H1 (cell line): ENCODE measurements at regions not wholly inside any gene's neighbourhood (a gene's known extent, or its start where the extent isn't known, plus 50 kb on each side); places are given as distances from the start of the nearest gene placed in this dataset.
"Not testable (repeated sequence)": the region's sequence is repeated elsewhere in the genome, so short reads cannot be mapped to it uniquely, and the experiment has no call there.

Experiments
- CTCF ChIA-PET: fragments of 300-600 bp; sonication (Branson Sonifier 250); formaldehyde crosslinking; loops from one replicate; lab custom pipeline; 2021; ENCODE audit not compliant: partially characterized antibody; lab: Charles Lee
- POLR2A ChIA-PET: fragments of 300-600 bp; sonication (Branson Sonifier 250); formaldehyde crosslinking; loops from one replicate; lab custom pipeline; 2021; ENCODE audit warnings: inconsistent platforms; ENCODE audit not compliant: partially characterized antibody; lab: Charles Lee
- DNase-seq, 2 experiments: peaks; one replicate each; pipeline versions ENCODE4 v3.0.0 to v3.0.0-alpha.2; 2010 to 2022; ENCODE audit warnings: low spot score in 2 of 2, low read depth in 1 of 2, mixed read lengths in 1 of 2
- FAIRE-seq: peaks from 2 replicates; lab custom pipeline; 2011; peaks lifted over from hg19 to GRCh38; lab: Jason Lieb, UNC
- H2AFZ ChIP-seq: 2 replicates; pipeline ENCODE4 v1.8.1; 2012; ENCODE audit warnings: low read length, inconsistent platforms
- H2AK5ac ChIP-seq: 2 replicates; pipeline ENCODE4 v1.6.1; 2013; ENCODE audit warnings: low read depth, low read length
- H2BK120ac ChIP-seq: replicated peaks from 2 replicates; pipeline ENCODE3; 2013; ENCODE audit warnings: low read depth, low read length, inconsistent platforms
- H2BK12ac ChIP-seq: 2 replicates; pipeline ENCODE4 v1.6.1; 2013; ENCODE audit warnings: low read depth, low read length
- H2BK15ac ChIP-seq: 2 replicates; pipeline ENCODE4 v1.6.1; 2013; ENCODE audit warnings: low read length
- H2BK20ac ChIP-seq: 2 replicates; pipeline ENCODE4 v1.6.1; 2013; ENCODE audit warnings: low read length
- H2BK5ac ChIP-seq: 2 replicates; pipeline ENCODE4 v1.6.1; 2013; ENCODE audit warnings: low read depth, low read length
- H3K14ac ChIP-seq: 2 replicates; pipeline ENCODE4 v1.6.1; 2013; ENCODE audit warnings: inconsistent platforms; ENCODE audit not compliant: insufficient read length
- H3K18ac ChIP-seq: 2 replicates; pipeline ENCODE4 v1.6.1; 2013; ENCODE audit warnings: low read length; ENCODE audit errors: extremely low read depth
- H3K23ac ChIP-seq: 2 replicates; pipeline ENCODE4 v1.6.1; 2013; ENCODE audit warnings: inconsistent platforms; ENCODE audit not compliant: insufficient read length
- H3K23me2 ChIP-seq: 2 replicates; pipeline ENCODE4 v1.6.1; 2013; ENCODE audit warnings: low read depth, low read length
- H3K27ac ChIP-seq: 2 replicates; pipeline ENCODE4 v1.6.1; 2011; ENCODE audit warnings: low read depth, low read length, inconsistent platforms
- H3K27me3 ChIP-seq, 4 experiments: replicated peaks in 1 of 4; 1 replicate in 1 of 4; 2 replicates in 3 of 4; pipeline versions ENCODE4 v1.6.1 to v1.8.1; 2011 to 2013; ENCODE audit warnings: low read length in 3 of 4, mild to moderate bottlenecking in 3 of 4, inconsistent platforms in 2 of 4, mixed read lengths in 2 of 4, moderate library complexity in 1 of 4; ENCODE audit not compliant: control insufficient read depth in 3 of 4, insufficient read depth in 3 of 4; ENCODE audit errors: extremely low read depth in 1 of 4
- H3K36me3 ChIP-seq, 4 experiments: 2 replicates each; pipeline versions ENCODE4 v1.6.1 to v1.8.1; 2011 to 2013; ENCODE audit warnings: mild to moderate bottlenecking in 4 of 4, low read length in 3 of 4, moderate library complexity in 2 of 4, control low read depth in 1 of 4, inconsistent platforms in 1 of 4; ENCODE audit not compliant: insufficient read depth in 4 of 4, control insufficient read depth in 2 of 4
- H3K4ac ChIP-seq: replicated peaks from 2 replicates; pipeline ENCODE3; 2013; ENCODE audit warnings: low read length, low read depth, mixed read lengths, inconsistent platforms; ENCODE audit not compliant: insufficient read length
- H3K4me1 ChIP-seq, 4 experiments: replicated peaks in 1 of 4; 1 replicate in 1 of 4; 2 replicates in 3 of 4; pipeline versions ENCODE4 v1.6.1 to v1.8.1; 2011 to 2013; ENCODE audit warnings: low read length in 3 of 4, inconsistent platforms in 2 of 4, mixed read lengths in 1 of 4; ENCODE audit not compliant: insufficient read depth in 4 of 4, control insufficient read depth in 3 of 4
- H3K4me2 ChIP-seq, 2 experiments: 2 replicates each; pipeline versions ENCODE4 v1.6.1 to v1.8.1; 2011 to 2013; ENCODE audit warnings: low read depth in 2 of 2, low read length in 2 of 2, control low read depth in 1 of 2, inconsistent platforms in 1 of 2, mild to moderate bottlenecking in 1 of 2; ENCODE audit not compliant: insufficient read depth in 1 of 2
- H3K4me3 ChIP-seq, 4 experiments: fragments of 200-600, 300-600 bp in 1 of 4; sonication (generic), shearing (Covaris generic), sonication (Bioruptor Twin) in 1 of 4; 2 replicates each; pipeline versions ENCODE4 v1.5.1 to v1.8.1; 2011 to 2016; ENCODE audit warnings: low read length in 4 of 4, low read depth in 3 of 4, control low read depth in 2 of 4, inconsistent platforms in 2 of 4, mild to moderate bottlenecking in 2 of 4, mixed read lengths in 1 of 4, moderate library complexity in 1 of 4; ENCODE audit not compliant: insufficient read depth in 2 of 4; ENCODE audit errors: extremely low read depth in 1 of 4
- H3K56ac ChIP-seq: replicated peaks from 2 replicates; pipeline ENCODE3; 2013; ENCODE audit warnings: low read depth, mild to moderate bottlenecking, mixed read lengths, low read length, inconsistent platforms; ENCODE audit not compliant: insufficient read length
- H3K79me1 ChIP-seq: 2 replicates; pipeline ENCODE4 v1.6.1; 2013; ENCODE audit warnings: low read depth, low read length, control low read depth
- H3K79me2 ChIP-seq, 2 experiments: 2 replicates each; pipeline versions ENCODE4 v1.6.1 to v1.8.1; 2012 to 2013; ENCODE audit warnings: low read length in 2 of 2, mild to moderate bottlenecking in 2 of 2, inconsistent platforms in 1 of 2; ENCODE audit not compliant: insufficient read depth in 2 of 2, control insufficient read depth in 1 of 2
- H3K9ac ChIP-seq, 4 experiments: replicated peaks in 1 of 4; 1 replicate in 1 of 4; 2 replicates in 3 of 4; pipeline versions ENCODE4 v1.6.1 to v1.8.1; 2011 to 2013; ENCODE audit warnings: low read depth in 3 of 4, low read length in 3 of 4, control low read depth in 2 of 4, mild to moderate bottlenecking in 2 of 4, moderate library complexity in 2 of 4, inconsistent platforms in 1 of 4; ENCODE audit errors: extremely low read depth in 1 of 4
- H3K9me3 ChIP-seq, 2 experiments: 2 replicates each; pipeline versions ENCODE4 v1.6.1 to v1.8.1; 2012 to 2013; ENCODE audit warnings: mild to moderate bottlenecking in 2 of 2, moderate library complexity in 2 of 2, control low read depth in 1 of 2, inconsistent platforms in 1 of 2, low read depth in 1 of 2, low read length in 1 of 2, mixed read lengths in 1 of 2; ENCODE audit not compliant: insufficient read depth in 2 of 2
- H4K20me1 ChIP-seq, 2 experiments: replicated peaks in 1 of 2; 2 replicates each; pipeline versions ENCODE3 to v1.8.1; 2011 to 2013; ENCODE audit warnings: inconsistent platforms in 2 of 2, low read length in 2 of 2, mild to moderate bottlenecking in 1 of 2; ENCODE audit not compliant: insufficient read depth in 2 of 2, control insufficient read depth in 1 of 2
- H4K5ac ChIP-seq: 2 replicates; pipeline ENCODE4 v1.6.1; 2013; ENCODE audit warnings: low read length, low read depth, mixed read lengths, inconsistent platforms; ENCODE audit not compliant: insufficient read length
- H4K8ac ChIP-seq: 2 replicates; pipeline ENCODE4 v1.8.0; 2013; ENCODE audit warnings: mild to moderate bottlenecking, moderate library complexity, low read length, inconsistent platforms; ENCODE audit not compliant: insufficient read depth; ENCODE audit errors: extremely low read depth
- H4K91ac ChIP-seq: replicated peaks from 2 replicates; pipeline ENCODE3; 2013; ENCODE audit warnings: low read length, mixed read lengths, inconsistent platforms; ENCODE audit not compliant: insufficient read length
- WGBS, 2 experiments: shearing (Covaris generic) in 1 of 2; methylation state at CpG; one replicate each; pipeline versions ENCODE4 v1.1.6 to v1.1.7; 2013 to 2015; ENCODE audit warnings: low lambda C conversion rate in 2 of 2, mixed read lengths in 2 of 2, inconsistent platforms in 1 of 2, low coverage in 1 of 2, missing lambda C conversion rate in 1 of 2; ENCODE audit not compliant: insufficient replicate concordance in 2 of 2, insufficient coverage in 1 of 2, insufficient read length in 1 of 2; ENCODE audit errors: extremely low coverage in 1 of 2, missing lambda C conversion rate in 1 of 2; 5-methylcytosine and 5-hydroxymethylcytosine counted together

GRCh38 chr2:67132441-67132940 lies 264.6 kb upstream of the ETAA1 start:
- H4K20me1 ChIP-seq, H2BK20ac ChIP-seq, H3K4me2 ChIP-seq, H3K79me2 ChIP-seq, H3K79me1 ChIP-seq, H2BK5ac ChIP-seq, H3K9me3 ChIP-seq, H2BK15ac ChIP-seq, DNase-seq, H3K4me1 ChIP-seq, H3K23ac ChIP-seq, H3K36me3 ChIP-seq, H3K4me3 ChIP-seq, H3K27me3 ChIP-seq, H3K9ac ChIP-seq, CTCF ChIA-PET, H4K8ac ChIP-seq, H4K91ac ChIP-seq, H3K4ac ChIP-seq, H3K23me2 ChIP-seq, H3K56ac ChIP-seq, H3K14ac ChIP-seq, H4K5ac ChIP-seq, FAIRE-seq, H2BK120ac ChIP-seq, POLR2A ChIA-PET, H3K27ac ChIP-seq, H2BK12ac ChIP-seq, H2AFZ ChIP-seq, H2AK5ac ChIP-seq, H3K18ac ChIP-seq: not testable (repeated sequence)
- WGBS, 2 experiments: 100% methylated on average over 2 of the region's 2 CpGs; no CpG with 5 or more reads in 1 of the 2 experiments
